Tibial nerve (tissue), 4 donors: ENCODE measurements at regions not wholly inside any gene's neighbourhood (a gene's known extent, or its start where the extent isn't known, plus 50 kb on each side); places are given as distances from the start of the nearest gene placed in this dataset.

Source experiments
- CTCF ChIP-seq, 5 experiments: fragments of 200-600 bp in 3 of 5; fragments of 450-650 bp in 2 of 5; sonication (generic) in 3 of 5; IDR thresholded peaks; one replicate each; pipeline ENCODE4 v1.5.1; 2016 to 2019; ENCODE audit warnings: antibody characterized with exemption in 5 of 5, mild to moderate bottlenecking in 3 of 5, moderate library complexity in 2 of 5
- EP300 ChIP-seq, 2 donors: sonication (generic); formaldehyde crosslinking; IDR thresholded peaks; one replicate each; pipeline ENCODE4 v1.6.1; 2017; ENCODE audit warnings: antibody characterized with exemption in 2 of 2, mild to moderate bottlenecking in 1 of 2

- no peak for TF ChIP-seq CTCF (IDR thresholded peaks at IDR 0.05)
- no peak for TF ChIP-seq EP300 (IDR thresholded peaks at IDR 0.05)
These were observed 334.5 kb upstream of the SEL1L start for GRCh38 chr14:81868172-81868571.
